Right lobe of liver (tissue), 6 donors: ENCODE measurements at regions not wholly inside any gene's neighbourhood (a gene's known extent, or its start where the extent isn't known, plus 50 kb on each side); places are given as distances from the start of the nearest gene placed in this dataset.
"Not testable (repeated sequence)": the region's sequence is repeated elsewhere in the genome, so short reads cannot be mapped to it uniquely, and the experiment has no call there.

Source experiments
- ATAC-seq, 4 donors: fragments of 200-7000 bp; cut with Tn5 transposase; one replicate each; pipeline ENCODE4 v1.9.1; 2020; ENCODE audit warnings: mild to moderate bottlenecking in 4 of 4, moderate library complexity in 4 of 4
- DNase-seq, 3 donors: peaks; one replicate each; pipeline ENCODE4 v3.0.0-alpha.2; 2020
- H3K27ac ChIP-seq, 3 donors: fragments of 200-600 bp; one replicate each; pipeline ENCODE4 v1.8.0; 2022
- H3K27me3 ChIP-seq, 2 donors: fragments of 200-600 bp; one replicate each; pipeline ENCODE4 v1.8.0; 2022
- H3K36me3 ChIP-seq, 4 donors: fragments of 200-600 bp; sonication (generic) in 1 of 4; one replicate each; pipeline versions ENCODE4 v1.5.1 to v1.8.0; 2017 to 2022; ENCODE audit warnings: control low read depth in 1 of 4
- H3K4me1 ChIP-seq, 4 donors: fragments of 200-600 bp; sonication (generic) in 1 of 4; one replicate each; pipeline versions ENCODE4 v1.5.1 to v1.8.0; 2017 to 2022; ENCODE audit warnings: control low read depth in 1 of 4
- H3K4me3 ChIP-seq, 3 donors: fragments of 200-600 bp; one replicate each; pipeline ENCODE4 v1.8.0; 2022
- H3K9me3 ChIP-seq, 4 donors: fragments of 200-600 bp; sonication (generic) in 1 of 4; one replicate each; pipeline versions ENCODE4 v1.5.1 to v1.8.0; 2017 to 2022; ENCODE audit warnings: control low read depth in 1 of 4
- POLR2A ChIP-seq: fragments of 450-650 bp; IDR thresholded peaks from one replicate; pipeline ENCODE4 v1.6.1; 2017; ENCODE audit warnings: antibody characterized with exemption, mild to moderate bottlenecking
- WGBS: methylation state at CpG from one replicate; pipeline ENCODE4 v1.1.6; 2018; ENCODE audit warnings: low coverage, low lambda C conversion rate; ENCODE audit not compliant: insufficient coverage; ENCODE audit errors: missing lambda C conversion rate; 5-methylcytosine and 5-hydroxymethylcytosine counted together
- intact Hi-C, 2 donors: fragments of 100-400 bp; cut with DNase I; formaldehyde crosslinking; loops; one replicate each; pipeline versions ENCODE4 v1.11.2 to v1.14.1; 2022
- TF ChIP-seq, protein P1 (sequence below), 4 donors: fragments of 200-600 bp in 3 of 4; fragments of 450-650 bp in 1 of 4; IDR thresholded peaks; one replicate each; pipeline versions ENCODE4 v1.5.1 to v1.8.0; 2016 to 2022; ENCODE audit warnings: antibody characterized with exemption in 4 of 4, mild to moderate bottlenecking in 2 of 4
- donor health status: DM: no; HTN: yes; CAD: no.
- donor health status: DM: no; HTN: no; CAD: no.
- donor health status: DM: no; HTN: no; CAD: no.
- donor health status: DM: no; HTN: yes; CAD: no.
- donor health status: DM: no; HTN: yes; CAD: no.

DNA sequence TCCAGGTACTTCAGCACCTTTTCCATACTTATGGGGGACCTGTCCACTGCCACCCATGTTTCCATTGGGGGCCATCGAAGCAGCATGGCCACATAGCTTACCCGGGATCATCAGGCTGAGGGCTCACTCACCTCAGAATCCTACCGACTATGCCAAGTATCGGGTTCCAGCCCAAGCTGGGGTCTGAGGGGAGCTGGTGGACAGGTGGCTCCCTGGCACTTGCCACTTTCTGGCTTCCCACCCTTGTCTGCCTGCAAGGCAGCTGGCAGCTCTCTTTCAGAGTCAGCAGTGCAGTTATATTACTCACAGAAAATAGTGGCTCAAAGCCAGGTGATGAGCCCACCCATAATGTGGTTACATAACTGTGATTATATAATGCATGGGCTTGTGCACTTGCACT, 1153.8 kb downstream of the STIM2 start:
- ATAC-seq (no peak), DNase-seq (no peak)
- no peaks in the 10 kb centered on the region for H3K27me3 ChIP-seq
- H3K36me3 ChIP-seq, result no peaks in the 10 kb centered on the region
- H3K27ac ChIP-seq, result no peak overlapping the region
- no peaks in the 10 kb centered on the region for H3K9me3 ChIP-seq
- intact Hi-C loops, result no loop called here
- H3K4me1 ChIP-seq, result no peaks in the 10 kb centered on the region
- 46% methylated on average over 4 of the region's 4 CpGs for WGBS
- H3K4me3 ChIP-seq, result no peak overlapping the region
- TF ChIP-seq, protein P1, sequence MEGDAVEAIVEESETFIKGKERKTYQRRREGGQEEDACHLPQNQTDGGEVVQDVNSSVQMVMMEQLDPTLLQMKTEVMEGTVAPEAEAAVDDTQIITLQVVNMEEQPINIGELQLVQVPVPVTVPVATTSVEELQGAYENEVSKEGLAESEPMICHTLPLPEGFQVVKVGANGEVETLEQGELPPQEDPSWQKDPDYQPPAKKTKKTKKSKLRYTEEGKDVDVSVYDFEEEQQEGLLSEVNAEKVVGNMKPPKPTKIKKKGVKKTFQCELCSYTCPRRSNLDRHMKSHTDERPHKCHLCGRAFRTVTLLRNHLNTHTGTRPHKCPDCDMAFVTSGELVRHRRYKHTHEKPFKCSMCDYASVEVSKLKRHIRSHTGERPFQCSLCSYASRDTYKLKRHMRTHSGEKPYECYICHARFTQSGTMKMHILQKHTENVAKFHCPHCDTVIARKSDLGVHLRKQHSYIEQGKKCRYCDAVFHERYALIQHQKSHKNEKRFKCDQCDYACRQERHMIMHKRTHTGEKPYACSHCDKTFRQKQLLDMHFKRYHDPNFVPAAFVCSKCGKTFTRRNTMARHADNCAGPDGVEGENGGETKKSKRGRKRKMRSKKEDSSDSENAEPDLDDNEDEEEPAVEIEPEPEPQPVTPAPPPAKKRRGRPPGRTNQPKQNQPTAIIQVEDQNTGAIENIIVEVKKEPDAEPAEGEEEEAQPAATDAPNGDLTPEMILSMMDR (IDR thresholded peaks at IDR 0.05), result no peak
- no peak for TF ChIP-seq POLR2A

DNA sequence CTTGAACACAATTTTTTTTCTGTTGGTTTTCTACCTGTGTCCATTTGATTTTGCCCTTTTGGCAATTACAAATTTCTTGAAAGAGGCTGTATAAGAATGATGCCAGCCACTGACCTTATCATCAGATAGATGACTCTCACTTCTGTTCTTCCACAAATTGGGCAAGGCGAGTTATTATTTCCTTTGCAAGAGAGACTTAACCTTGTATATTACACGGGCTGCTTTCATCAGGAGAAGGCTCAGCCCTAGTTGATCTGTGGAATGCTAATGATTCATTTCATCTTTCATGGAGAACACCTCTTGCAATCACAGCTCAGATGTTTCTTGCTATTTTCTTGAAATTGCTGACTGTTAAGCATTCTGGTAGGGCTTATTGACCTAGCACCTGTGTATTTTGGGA, 1155.4 kb downstream of the STIM2 start:
- H3K27ac ChIP-seq, result no peak overlapping the region
- intact Hi-C loops, result no loop called here
- TF ChIP-seq, protein P1 (IDR thresholded peaks at IDR 0.05), result no peak
- TF ChIP-seq POLR2A, result no peak
- DNase-seq, result no peak
- WGBS, result 52% methylated on average over 2 of the region's 2 CpGs
- H3K36me3 ChIP-seq, result no peaks in the 10 kb centered on the region
- no peaks in the 10 kb centered on the region for H3K27me3 ChIP-seq
- ATAC-seq, result no peak
- no peak overlapping the region for H3K4me3 ChIP-seq
- H3K4me1 ChIP-seq, result no peaks in the 10 kb centered on the region
- no peaks in the 10 kb centered on the region for H3K9me3 ChIP-seq

DNA sequence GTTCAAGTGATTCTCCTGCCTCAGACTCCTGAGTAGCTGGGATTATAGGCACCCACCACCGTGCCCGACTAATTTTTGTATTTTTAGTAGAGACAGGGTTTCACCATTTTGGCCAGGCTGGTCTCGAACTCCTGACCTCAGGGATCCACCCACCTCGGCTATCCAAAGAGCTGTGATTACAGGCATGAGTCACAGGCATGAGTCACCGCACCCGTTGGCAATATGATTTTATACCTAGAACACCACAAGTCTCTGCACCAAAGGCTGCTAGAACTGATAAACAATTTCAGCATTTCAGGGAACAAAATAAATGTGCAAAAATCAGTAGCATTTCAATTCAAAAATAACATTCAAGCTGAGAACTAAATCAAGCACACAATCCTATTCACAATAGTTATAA, 1177.6 kb downstream of the STIM2 start:
- H3K27me3 ChIP-seq, H3K9me3 ChIP-seq, H3K4me1 ChIP-seq, H3K36me3 ChIP-seq, ATAC-seq, H3K27ac ChIP-seq, DNase-seq, intact Hi-C loops, H3K4me3 ChIP-seq: not testable (repeated sequence)
- WGBS, result 57% methylated on average over 6 of the region's 6 CpGs

DNA sequence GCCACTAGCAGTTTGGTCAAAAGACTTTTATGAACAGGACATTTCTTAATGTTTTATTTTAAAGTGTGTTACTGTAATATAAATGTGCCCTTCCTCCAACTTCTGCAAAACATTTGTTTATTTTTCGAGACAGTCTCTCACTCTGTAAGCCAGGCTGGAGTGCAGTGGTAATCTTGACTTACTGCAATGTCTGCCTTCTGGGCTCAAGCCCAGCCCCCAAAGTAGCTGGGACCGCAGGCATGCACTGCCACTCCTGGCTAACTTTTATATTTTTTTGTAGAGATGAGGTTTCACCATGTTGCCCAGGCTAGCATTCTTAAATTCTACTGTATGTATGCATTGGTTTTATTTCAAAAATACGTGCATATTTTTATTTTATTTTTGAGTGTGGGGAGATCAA, 1201.9 kb downstream of the STIM2 start:
- 17% methylated on average over 3 of the region's 3 CpGs for WGBS
- H3K27me3 ChIP-seq, result no peaks in the 10 kb centered on the region
- no peak for DNase-seq
- no peaks in the 10 kb centered on the region for H3K4me1 ChIP-seq
- TF ChIP-seq POLR2A, result no peak
- TF ChIP-seq, protein P1 (IDR thresholded peaks at IDR 0.05), result no peak
- no peaks in the 10 kb centered on the region for H3K36me3 ChIP-seq
- H3K9me3 ChIP-seq, result no peaks in the 10 kb centered on the region
- H3K27ac ChIP-seq, result no peak overlapping the region
- no peak overlapping the region for H3K4me3 ChIP-seq
- intact Hi-C loops, result no loop called here
- no peak for ATAC-seq

DNA sequence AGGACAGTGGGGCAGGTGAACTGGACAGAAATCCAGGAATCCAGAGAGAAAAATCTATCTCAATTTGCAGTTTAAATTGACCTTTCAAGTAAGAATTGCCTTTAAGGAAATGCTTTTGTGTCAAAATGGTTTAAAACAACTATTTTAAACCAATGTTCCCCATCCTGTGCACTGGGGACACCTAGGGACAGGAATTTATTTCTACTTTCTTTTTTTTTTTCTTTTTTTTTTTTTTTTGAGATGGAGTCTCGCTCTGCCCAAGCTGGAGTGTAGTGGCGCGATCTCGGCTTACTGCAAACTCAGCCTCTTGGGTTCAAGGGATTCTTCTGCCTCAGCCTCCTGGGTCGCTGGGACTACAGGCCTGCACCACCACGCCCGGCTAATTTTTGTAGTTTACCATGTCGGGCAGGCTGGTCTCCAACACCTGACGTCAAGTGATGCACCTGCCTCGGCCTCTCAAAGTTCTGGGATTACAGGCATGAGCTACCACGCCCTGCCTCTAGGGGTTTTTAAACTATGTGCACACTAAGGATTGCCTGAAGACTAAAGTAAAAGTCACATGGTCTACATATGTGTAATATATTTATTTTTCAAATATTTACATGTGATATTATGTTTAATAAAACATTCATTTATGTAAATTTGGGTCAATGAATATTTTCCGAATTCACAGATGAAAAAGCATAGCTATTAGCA, 1213.4 kb downstream of the STIM2 start:
- TF ChIP-seq POLR2A, result no peak
- TF ChIP-seq, protein P1 (IDR thresholded peaks at IDR 0.05), result peak in 2 of 4 donors; percentile 3 to 4
- Histone ChIP-seq H3K36me3 (no peaks in the 10 kb centered on the region), H3K4me3 (no peak overlapping the region), H3K4me1 (no peaks in the 10 kb centered on the region), H3K27ac (no peak overlapping the region), H3K27me3 (no peaks in the 10 kb centered on the region), H3K9me3 (no peaks in the 10 kb centered on the region)
- WGBS, result 55% methylated on average over 9 of the region's 12 CpGs
- no peak for DNase-seq
- no peak for ATAC-seq
- intact Hi-C loops, result no loop called here
